GM21447 (cell line): ENCODE measurements at regions not wholly inside any gene's neighbourhood (a gene's known extent, or its start where the extent isn't known, plus 50 kb on each side); places are given as distances from the start of the nearest gene placed in this dataset.
"Not testable (repeated sequence)": the region's sequence is repeated elsewhere in the genome, so short reads cannot be mapped to it uniquely, and the experiment has no call there.

ENCODE experiments used
- ATAC-seq: cut with Tn5 transposase; IDR thresholded peaks from one replicate; pipeline ENCODE4 v1.9.1; 2021; ENCODE audit not compliant: unreplicated experiment

DNA sequence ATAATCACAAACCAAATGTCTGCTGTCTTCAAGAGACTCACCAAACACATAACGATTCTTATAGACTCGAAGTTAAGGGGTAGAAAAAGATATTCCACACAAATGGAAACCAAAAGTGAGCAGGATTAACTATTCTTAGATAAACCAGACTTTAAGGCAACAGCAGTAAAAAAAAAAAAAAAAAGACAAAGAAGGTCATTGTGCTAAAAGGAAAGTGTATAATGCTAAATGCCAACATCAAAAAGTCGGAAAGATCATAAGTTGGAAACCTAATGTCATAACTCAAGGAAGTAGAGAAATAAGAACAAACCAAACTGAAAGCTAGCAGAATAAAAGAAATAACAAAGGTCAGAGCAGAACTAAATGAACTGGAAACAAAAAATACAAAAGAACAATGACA is 714.6 kb downstream of the SEMA5A start:
- ATAC-seq = no peak

DNA sequence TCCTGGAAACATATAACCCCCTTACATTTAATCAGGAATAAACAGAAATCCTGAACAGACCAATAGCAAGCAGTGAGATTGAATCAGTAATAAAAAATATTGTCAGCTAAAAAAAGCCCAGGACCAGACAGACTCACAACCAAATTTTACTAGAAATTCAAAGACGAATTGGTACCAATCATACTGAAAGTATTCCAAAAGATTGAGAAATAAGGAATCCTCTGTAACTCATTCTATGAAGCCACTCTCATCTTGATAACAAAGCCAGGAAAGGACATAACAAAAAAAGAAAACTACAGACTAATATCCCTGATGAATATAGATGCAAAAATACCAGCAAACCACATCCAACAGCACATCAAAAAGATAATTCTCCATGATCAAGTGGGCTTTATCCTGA is 714.0 kb downstream of the SEMA5A start:
- ATAC-seq = no peak

DNA sequence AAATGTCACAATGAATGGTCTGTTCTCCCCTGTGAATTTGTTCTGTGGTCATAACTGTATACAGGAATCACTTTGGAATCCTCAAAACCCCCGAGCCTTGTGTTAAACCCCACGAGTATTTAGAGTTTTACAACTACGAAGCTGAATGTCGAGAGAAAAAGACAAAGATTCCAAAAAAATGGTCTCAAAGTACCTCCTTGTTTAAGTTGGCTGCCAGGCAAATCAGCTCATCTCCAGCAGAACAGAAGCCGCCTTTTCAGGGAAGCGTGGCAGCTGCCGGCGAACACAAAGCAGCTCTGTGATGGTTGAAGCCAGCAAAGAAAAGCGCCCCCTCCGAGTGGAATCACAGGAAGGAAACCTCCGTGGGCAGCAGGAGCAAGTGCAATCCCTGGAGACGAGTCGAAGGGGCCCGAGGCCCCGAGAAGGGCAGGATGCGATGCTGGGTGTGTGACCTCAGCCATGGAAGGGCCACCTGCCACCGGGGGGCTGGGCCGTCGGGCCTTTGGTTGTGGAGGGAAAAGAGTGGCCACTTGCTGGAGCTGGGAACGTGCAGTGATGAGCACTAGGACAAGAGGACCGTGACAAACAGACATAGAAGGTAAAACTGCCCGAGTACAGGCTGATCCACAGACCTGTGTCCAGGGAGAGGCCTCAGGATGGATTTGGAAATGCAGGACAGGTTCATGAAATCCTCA is 706.4 kb downstream of the SEMA5A start:
- ATAC-seq = no peak

DNA sequence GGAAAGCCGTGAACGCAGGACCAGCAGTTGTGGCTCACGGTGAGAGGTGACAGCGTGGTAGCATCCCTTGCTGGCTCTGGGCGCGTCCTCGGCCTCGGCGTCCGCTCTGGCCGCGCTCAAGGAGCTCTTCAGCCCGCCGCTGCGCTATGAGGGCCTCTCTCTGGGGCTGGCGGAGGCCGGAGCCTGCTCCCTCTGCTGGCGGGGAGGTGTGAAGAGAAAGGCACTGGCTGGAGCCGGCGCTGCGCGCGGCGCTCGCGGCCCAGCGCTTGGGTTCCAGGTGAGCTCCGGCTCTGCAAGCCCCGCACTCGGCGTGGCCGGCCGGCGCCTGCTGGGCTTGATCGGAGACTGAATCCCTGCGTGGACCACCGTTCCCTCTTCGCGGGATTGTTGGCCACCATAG is 705.6 kb downstream of the SEMA5A start:
- ATAC-seq = no peak

DNA sequence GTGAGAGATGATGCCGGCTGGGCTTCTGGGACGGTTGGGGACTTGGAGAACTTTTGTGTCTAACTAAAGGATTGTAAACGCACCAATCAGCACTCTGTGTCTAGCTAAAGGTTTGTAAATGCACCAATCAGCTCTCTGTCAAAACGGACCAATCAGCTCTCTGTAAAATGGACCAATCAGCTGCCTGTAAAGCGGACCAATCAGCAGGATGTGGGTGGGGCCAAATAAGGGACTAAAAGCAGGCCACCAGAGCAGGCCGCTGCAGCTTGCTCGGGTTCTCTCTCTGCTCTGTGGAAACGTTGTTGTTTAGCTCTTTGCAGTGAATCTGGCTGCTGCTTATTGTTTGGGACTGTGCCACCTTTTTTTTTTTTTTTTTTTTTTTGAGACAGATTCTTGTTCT is 705.1 kb downstream of the SEMA5A start:
- ATAC-seq = not testable (repeated sequence)

DNA sequence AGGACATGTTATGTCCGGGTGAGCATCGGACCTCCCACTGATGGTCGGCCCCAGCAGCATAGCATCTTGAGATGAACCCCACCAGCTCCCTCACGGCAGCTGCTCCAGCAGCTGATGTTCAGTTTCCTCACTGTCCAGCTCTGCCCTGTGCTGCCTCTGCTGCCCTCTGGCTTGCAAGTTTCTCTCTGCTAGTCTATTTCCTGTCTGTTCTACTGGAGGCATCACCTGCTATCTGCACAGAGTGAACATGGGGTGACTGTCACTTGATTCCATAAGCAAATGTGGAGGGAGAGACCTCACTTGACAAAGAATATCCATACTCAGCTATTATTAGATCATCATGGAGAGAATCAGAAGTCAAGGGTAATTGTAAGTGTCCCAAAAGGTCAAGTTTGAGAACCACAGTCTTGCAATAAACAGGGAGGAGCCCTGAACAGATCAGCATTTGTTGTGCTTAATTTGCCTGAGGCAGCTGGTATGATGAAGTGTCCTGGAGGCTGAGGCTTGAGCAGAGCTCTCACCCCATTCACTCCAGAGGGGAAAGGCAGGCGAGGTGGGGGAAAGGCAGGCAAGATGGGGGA is 702.8 kb downstream of the SEMA5A start:
- ATAC-seq = no peak

DNA sequence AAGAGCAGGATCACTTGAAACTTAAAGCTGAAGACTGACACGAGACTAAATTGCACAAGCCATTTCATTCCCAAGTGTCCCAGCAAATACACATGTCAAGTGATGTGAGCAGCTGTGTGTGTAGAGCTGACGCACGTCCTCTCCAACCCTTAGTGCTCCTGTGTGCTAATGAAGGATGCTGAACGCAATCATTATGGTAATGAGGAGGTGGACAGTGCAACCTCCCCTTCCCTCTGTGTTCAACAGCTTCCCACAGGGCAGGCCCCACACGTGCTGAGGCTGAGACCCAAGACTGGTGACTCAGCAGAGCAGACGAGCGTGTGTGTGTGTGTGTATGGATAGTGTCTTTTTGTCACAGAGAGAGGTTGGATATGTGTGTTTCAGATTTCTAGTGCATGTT is 702.1 kb downstream of the SEMA5A start:
- ATAC-seq = no peak

DNA sequence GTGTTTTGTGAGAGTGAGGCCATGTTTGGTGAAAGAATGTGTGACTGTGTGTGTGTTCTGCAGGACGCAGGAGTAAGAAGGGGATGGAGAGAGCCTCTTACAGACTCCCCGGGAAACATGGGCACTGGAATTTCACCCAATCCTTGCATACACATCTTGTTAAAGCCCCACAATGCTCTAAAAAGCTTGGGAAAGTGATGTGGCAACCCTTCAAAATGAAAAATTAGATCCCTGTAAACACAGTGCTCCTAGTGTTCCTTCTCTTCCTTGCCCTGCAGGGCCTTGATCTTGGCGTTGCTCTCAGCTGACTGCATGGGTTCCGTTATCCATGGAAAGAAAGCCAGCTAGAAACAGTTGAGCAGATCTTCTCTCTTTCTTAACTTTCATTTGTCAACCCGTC is 701.7 kb downstream of the SEMA5A start:
- ATAC-seq = no peak

DNA sequence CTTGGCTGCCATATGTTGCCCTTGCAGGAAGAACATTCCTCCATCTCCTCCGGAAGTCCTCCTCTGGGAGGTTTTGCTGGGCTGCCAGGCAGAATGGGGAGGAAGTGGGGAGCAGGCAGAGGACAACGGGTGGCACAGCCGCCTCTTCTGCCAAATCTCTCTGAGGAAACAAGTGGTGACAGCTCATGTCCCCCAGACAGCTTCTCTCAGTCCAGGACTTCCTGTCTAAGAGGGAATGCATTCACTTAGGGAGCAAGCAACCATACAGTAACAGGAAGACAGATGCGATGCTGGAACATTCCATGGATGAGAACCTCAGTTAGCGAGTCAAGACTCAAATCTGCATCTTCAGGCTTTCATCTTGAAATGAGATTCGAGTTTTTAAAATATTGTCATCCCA is 701.0 kb downstream of the SEMA5A start:
- no peak for ATAC-seq

DNA sequence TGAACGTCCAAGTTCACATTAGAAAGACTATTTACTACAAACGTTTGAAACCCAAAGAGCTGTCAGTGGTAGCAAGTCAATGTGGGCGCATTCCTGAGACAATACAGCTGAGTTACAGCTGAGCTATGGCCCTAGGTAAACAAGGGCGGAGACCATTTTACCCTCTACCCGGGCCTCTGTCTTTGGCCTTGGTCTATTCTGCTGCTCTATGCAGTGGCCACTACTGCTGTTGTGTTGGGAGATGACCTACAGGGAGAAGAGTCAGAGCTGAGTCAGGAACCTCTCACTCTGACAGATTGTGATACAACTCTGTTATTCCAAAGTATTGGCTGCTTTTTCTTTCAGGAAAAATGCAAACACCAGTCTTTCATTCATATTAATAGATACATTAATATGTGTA is 700.6 kb downstream of the SEMA5A start:
- no peak for ATAC-seq

DNA sequence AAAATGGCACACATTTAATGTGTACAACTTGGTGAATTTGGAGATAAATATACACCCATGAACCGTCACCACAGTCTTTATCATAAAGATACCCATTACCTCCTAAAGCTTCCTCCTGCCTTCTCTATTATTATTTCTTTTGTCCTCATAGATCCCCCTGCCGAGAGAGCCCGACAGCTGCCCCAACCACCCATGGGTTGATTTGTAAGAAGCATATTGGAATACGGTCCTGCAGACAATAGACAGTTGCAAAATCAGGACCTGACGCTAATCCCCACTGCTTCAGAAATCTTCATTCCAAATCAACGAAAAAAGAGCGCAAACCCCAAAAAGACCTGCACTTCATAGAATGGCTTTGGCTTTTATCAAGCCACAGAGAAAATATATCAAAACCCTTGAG is 697.5 kb downstream of the SEMA5A start:
- no peak for ATAC-seq

DNA sequence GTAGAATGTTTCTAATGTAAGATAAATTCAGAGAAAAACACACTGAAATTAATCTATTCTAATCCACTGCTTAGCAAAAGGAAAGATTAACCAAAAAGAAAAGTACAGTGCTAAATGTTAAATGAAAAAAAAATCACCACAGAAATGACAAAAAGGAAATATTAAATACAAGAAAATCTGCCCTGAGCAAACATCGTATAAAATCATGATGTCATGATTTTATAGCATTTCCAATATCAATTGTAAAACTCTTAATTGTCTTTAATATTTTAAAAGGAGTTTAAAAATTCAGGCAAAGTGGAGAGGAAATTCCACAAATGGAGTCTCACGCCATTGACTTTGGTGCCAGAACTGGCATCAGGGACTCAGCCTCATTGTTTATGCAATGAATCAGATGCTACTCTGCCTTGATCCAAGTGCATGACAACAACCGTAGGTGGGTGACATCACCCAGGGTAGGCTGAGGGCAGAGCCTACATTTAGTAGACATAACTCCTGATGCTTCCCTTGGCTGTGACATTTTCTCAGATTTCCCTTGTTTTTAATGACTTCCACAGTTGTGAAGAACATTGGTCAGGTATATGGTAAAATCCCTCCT is 696.8 kb downstream of the SEMA5A start:
- ATAC-seq = no peak

DNA sequence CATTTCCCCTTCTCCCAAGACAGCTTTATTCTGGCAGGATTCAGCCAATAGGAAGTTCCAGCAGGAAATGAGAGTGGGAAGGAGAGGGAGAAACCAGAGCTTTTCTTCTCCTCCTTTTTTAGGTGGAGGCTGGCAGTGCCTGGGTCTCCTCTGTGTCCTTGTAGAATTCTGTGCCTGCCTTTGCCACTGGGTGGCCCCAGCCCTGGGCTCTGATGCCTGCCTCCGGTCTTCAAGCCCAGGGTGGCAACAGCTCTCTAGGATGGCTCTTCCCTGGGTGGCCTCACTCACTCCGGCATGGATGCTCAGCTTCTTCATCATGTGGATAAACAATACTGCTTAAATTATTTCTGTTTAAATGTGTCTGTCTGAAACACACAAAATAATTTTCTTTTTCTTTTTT is 694.8 kb downstream of the SEMA5A start:
- ATAC-seq = no peak

DNA sequence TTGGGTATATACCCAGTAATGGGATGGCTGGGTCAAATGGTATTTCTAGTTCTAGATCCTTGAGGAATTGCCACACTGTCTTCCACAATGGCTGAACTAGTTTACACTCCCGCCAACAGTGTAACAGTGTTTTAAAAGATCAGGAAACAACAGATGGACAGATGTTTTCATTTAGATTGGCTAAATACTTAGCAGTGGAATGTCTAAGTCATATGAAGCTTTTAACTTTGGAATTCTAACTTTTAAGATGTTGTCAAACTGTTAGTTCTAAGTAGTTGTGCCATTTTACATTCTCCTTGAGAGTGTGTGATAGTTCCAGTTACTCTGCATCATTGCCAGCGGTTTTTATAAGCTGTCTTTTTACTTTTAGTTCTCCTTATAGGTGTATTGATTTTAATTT is 688.8 kb downstream of the SEMA5A start:
- ATAC-seq = no peak

DNA sequence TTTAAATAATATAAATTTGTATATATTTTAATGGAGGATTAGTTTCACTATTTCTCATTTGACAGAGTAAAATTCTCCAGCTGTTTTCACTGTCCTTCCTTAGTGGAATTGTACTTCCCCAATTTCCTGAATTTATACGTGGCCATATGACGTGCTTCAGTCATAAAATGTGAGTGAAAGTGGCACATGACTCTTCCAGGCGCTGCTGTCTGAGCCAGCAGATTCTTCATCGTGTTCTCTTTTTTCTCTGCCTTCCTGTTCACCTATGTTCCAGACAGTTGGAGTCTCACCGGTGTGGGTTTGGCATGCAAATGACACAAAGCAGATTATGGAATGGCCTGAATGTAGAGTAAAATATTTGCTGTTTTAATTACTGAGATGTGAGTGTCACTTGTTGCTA is 684.1 kb downstream of the SEMA5A start:
- ATAC-seq = no peak

DNA sequence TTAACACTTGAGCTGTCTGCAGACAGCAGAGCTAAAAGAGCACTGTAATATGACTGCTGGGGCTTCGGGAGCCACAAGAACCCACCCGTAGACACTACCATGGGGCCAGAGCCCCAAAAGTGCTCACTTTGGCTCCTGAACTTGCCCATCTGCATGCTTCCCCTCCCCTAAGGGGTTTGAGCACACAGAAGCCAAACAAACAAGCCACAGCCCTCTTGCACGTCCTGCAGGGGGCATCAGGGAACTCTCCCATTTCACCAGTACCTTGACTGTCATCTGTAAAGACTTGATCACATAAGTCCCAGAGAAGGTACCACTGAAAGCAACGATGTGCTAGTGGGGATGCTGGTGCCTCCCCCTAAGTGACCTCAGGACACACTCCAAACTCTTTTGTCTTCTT is 681.8 kb downstream of the SEMA5A start:
- ATAC-seq = no peak

DNA sequence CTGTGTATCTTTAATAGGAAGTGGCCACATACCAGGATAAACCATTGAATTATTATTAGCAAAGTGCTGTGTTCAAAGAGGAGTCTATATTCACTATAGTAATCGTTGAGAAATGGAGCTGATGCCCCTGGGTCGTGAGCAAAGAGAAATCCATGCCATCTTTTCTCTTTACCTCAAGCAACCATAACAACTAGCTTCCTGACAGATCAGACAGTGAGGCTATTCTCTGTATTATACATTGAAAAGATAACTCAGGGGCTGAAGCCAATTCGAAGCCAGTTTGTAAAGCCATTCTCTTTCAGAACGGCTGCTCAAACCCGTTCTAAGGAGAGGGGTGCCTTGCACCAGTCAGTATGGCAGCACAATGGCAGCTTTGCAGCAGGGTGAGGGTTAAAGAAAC is 680.6 kb downstream of the SEMA5A start:
- ATAC-seq = no peak

DNA sequence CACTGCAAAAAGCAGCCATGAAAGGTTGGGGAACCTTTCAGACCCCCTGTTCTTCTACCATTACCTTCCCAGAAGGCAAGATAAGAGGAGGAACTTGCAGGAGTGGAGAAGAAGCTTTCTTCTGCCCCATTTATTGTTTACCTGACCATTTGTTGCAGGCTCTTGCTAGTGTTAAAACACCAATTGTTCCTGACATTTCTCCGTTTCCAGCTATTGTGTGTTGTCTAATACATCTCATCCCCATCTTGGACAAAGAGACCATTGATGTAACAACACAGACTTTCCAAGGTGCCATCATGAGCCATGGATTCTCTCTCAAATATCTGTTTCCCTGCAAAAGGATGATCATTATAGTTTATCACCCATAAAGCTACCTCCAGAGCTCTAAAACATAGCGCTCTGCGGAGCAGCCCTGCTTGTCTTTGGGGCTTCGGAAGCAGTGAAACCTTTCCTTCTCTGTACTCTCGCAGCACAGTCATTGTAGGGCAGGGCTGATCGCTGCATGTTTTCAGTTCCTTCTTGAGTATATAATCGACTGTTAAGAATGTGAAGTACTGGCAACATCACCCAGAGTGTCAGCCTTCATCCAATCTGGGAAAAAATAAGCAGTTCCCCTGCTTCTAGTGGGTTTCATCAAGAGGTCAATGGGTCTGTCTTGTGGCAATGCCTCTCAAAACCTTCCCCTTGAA is 680.0 kb downstream of the SEMA5A start:
- ATAC-seq = no peak

DNA sequence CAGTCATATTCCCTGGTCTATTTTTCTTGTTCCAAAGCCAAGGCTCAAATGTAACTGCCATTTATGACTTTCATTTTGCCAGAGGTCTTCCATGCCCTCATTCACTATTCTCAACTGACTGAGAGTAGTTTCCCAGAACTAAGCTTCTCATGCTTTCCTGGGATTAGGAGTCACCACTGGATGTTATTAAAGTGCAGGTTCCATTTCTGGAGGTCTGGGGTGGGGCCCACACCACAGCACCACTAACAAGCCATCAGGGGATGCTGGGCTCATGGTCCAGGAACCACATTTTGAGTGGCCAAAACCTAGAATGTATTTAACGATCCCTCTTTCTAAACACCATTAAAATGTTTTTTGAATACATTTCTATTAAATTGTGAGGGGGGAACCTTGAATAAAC is 677.6 kb downstream of the SEMA5A start:
- ATAC-seq = no peak

DNA sequence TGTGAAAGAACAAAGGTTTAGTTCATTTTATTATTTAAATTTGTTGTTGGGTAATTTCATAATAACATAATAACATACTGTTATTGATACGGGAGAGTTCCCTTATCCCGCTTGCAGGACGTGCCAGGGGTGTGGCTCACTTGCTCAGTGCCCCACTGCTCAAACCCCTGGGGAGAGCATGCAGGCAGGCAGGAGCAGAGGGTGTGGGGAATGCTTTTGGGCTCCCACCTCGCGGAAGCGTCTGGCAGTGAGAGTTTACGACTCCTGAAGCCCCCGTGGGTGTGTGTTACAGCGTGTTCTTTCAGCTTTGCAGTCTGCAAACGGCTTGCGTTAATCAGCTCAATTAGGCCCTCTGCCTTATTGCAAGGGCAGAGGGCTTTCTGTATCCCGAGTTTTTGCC is 675.9 kb downstream of the SEMA5A start:
- ATAC-seq = no peak

DNA sequence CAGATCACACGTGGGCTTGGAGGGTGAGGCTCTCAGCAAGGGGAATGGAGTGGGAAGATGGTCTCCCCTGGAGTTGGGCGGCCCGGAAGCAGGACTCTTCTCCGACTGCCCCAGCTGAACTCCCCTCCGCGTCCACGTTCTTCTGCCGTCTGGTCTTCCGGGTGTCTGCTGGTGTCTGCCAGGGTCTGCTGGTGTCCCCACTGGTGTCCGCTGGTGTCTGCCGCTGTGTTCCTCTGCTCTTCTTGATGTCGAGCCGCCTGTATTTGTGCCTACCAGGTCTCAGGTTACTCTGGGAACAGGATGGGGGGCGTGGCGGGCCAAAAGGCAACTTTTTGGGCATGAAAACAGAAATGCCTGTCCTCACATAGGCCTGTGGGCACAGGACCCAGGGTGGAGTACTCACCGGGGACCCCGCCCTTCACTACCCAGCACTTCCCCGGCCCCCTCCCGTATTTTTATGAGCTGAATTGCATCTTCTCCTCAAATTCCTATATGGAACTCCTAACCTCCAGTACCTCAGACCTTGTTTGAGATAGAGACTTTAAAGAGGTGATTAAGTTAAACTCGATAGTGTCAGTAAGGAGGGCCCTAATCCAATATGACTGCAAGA is 675.4 kb downstream of the SEMA5A start:
- no peak for ATAC-seq

DNA sequence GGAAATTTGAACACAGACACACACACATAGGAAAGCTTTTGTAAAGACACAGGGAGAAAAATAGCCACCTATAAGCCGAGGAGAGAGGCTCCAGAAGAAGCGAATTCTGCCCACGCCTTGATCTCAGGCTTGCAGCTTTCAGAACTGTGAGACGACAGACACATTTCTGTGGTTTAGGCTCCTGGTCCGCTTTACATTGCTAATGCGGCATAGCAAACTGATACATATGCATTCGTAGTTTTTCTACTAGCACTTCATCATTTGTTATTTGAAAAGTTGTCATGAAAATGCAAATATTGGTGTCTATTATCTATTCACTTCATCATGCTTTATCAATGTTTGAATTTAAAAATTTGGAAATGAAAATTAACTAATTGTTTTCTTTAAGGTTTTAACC is 674.9 kb downstream of the SEMA5A start:
- ATAC-seq = no peak
